ENCODE measurements at regions not wholly inside any gene's neighbourhood (a gene's known extent, or its start where the extent isn't known, plus 50 kb on each side); places are given as distances from the start of the nearest gene placed in this dataset.

GRCh38 chr13:103203735-103204330 is 137.6 kb upstream of the SLC10A2 start:
- H3K27me3 Mint-ChIP-seq (ENCODE audit: low read depth) = no peaks in the 10 kb centered on the region
- DNase-seq (ENCODE audit: low spot score in 2 of 2, unreplicated experiment in 2 of 2) = no peak
- no peak overlapping the region for H3K4me3 Mint-ChIP-seq
- peaks cover 8% of the 10 kb centered on the region for H3K4me1 Mint-ChIP-seq
- H3K36me3 Mint-ChIP-seq = no peaks in the 10 kb centered on the region
- H3K27ac Mint-ChIP-seq = no peak overlapping the region
- TF ChIP-seq CTCF (IDR thresholded peaks at IDR 0.05; ENCODE audit: unreplicated experiment) = no peak
- peaks cover 14% of the 10 kb centered on the region for H3K9me3 Mint-ChIP-seq

DNA sequence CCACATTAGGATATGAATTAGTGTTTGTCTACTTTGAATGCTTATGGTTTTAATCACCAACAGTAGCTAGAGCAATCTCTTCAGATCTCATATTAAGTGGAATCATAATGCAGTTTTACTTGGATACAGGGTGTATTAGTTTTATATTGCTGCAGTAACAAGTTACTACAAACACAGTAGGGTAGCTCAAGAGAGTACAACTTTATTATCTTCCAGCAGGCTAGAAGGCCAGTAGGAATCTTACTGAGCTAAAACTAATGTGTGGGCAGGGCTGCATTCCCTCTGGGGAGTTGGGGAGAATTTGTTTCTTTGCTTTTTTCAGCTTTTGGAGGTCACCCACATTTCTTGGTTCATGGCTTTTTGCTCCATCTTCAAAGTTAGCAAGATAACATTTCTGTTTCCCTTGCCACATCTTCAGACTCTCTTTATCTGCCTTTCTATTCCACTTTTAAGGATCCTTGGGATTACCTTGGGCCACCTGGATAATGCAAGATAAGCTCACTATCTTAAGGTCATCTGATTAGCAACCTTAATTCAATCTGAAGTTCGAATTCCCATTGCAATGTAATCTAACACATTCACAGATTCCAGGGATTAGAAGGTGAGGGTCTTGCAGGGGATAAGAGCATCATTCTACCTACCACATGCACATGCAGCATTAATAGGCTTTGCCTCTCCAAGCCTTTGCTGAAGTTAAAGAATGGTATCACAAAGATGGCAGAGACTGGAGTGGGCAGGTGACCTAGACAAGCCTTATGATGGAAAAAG is 134.1 kb upstream of the SLC10A2 start:
- Mint-ChIP-seq H3K36me3 (no peaks in the 10 kb centered on the region), H3K9me3 (peaks cover 14% of the 10 kb centered on the region)

DNA sequence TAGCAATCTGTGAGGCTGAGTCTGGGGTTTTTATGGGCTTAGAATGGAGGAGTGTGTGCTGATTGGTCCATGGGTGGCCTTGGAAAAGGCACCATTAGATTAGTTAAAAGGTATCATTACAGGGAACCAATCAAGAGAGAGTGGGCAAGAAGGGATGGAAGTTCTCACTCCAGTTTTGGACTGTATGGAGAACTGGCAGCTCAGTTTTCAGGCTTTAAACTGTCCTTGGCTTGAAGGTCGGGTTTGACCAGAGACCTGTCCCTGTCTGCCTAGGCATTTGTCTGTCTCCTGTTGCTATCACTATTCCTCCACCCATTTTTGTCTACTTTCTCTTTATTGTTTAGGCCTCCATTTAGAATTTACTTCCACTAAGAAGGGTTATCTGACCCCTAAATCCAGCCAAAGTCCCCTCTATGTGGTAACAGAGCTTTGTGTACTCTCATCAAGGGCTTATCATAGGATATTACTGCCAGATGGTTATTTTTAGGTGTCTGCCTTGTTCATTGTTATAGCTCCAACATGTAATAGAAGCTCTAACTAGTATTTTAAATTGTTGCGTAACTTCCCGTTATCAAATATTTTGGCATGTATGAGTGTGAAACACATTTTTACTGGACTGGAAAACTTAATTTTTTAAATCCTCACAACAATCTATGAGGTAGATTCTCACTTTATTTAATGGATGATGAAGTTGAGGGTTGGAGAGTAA is 133.3 kb upstream of the SLC10A2 start:
- TF ChIP-seq CTCF (IDR thresholded peaks at IDR 0.05; ENCODE audit: unreplicated experiment) = no peak
- DNase-seq (ENCODE audit: low spot score in 2 of 2, unreplicated experiment in 2 of 2) = no peak
- no peak overlapping the region for H3K27ac Mint-ChIP-seq
- H3K4me3 Mint-ChIP-seq = no peak overlapping the region
- H3K36me3 Mint-ChIP-seq = no peaks in the 10 kb centered on the region
- peaks cover 19% of the 10 kb centered on the region for H3K4me1 Mint-ChIP-seq
- H3K9me3 Mint-ChIP-seq = peaks cover 14% of the 10 kb centered on the region
- H3K27me3 Mint-ChIP-seq (ENCODE audit: low read depth) = no peaks in the 10 kb centered on the region

More for the DNA sequence above, 134.1 kb upstream of the SLC10A2 start:
- Mint-ChIP-seq H3K27ac (no peak overlapping the region), H3K4me1 (peaks cover 19% of the 10 kb centered on the region), H3K4me3 (no peak overlapping the region), H3K27me3 (ENCODE audit: low read depth) (no peaks in the 10 kb centered on the region)
- no peak for DNase-seq (ENCODE audit: low spot score in 2 of 2, unreplicated experiment in 2 of 2)
- TF ChIP-seq CTCF (IDR thresholded peaks at IDR 0.05; ENCODE audit: unreplicated experiment) = no peak

GRCh38 chr13:103196356-103196755 is 130.1 kb upstream of the SLC10A2 start:
- H3K4me3 Mint-ChIP-seq = no peak overlapping the region
- H3K27ac Mint-ChIP-seq = no peak overlapping the region
- TF ChIP-seq CTCF (IDR thresholded peaks at IDR 0.05; ENCODE audit: unreplicated experiment) = no peak
- H3K4me1 Mint-ChIP-seq = peaks cover 30% of the 10 kb centered on the region
- no peaks in the 10 kb centered on the region for H3K36me3 Mint-ChIP-seq
- no peak for DNase-seq (ENCODE audit: low spot score in 2 of 2, unreplicated experiment in 2 of 2)
- H3K9me3 Mint-ChIP-seq = peaks cover 10% of the 10 kb centered on the region
- no peaks in the 10 kb centered on the region for H3K27me3 Mint-ChIP-seq (ENCODE audit: low read depth)

- no peak for TF ChIP-seq CTCF (IDR thresholded peaks at IDR 0.05; ENCODE audit: unreplicated experiment)
- DNase-seq (ENCODE audit: low spot score in 2 of 2, unreplicated experiment in 2 of 2) = no peak
- Mint-ChIP-seq H3K27ac (no peak overlapping the region), H3K9me3 (peaks cover 10% of the 10 kb centered on the region), H3K36me3 (no peaks in the 10 kb centered on the region), H3K4me3 (no peak overlapping the region), H3K27me3 (ENCODE audit: low read depth) (no peaks in the 10 kb centered on the region), H3K4me1 (peaks cover 35% of the 10 kb centered on the region)
These were observed 129.5 kb upstream of the SLC10A2 start for GRCh38 chr13:103195762-103196161.
